ENCODE measurements at regions not wholly inside any gene's neighbourhood (a gene's known extent, or its start where the extent isn't known, plus 50 kb on each side); places are given as distances from the start of the nearest gene placed in this dataset.

DNA sequence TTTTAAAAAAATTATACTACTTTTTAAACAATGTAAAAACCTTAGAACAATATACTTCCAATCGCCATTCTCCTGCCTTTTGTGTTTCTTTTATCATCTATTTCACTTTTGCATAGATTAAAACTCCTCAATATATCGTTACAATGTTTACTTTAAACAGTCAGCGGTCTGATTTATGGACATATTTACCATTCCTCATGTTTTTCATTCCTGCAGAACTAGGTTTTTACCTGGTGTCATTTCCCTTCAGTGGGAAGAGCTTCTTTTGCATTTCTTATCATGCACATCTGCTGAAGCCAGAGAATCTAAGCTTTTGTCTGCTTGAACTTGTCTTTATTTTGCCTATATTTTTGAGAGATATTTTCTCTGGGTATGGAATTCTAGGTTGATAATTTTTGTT, 277.4 kb upstream of the PLXNA2 start:
- TF ChIP-seq JUND (IDR thresholded peaks at IDR 0.05; ENCODE audit: low read depth) = no peak
- in situ Hi-C loops (cut with HindIII; ENCODE audit: low pct_unique_long_range_greater_than_20kb, low sequenced_read_pairs) = no loop called here
- DNase-seq (ENCODE audit: low read depth in 1 of 2, low spot score in 1 of 2) = no peak

DNA sequence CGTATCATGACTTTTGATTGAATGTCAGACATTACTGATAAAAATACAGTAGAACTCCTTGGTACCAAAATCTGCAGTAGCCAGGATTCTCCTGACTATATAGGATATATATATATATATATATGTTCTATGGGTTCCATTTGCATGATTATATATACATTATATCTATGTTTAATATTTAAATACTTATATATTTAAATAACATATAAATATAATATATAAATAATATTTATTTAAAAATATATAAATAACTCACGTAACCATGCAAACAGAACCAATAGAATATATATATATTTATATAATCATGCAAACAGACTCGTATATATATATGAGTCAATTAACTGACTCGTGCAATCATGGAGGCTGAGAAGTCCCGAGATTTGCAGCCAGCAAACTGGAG, 278.8 kb upstream of the PLXNA2 start:
- no peak for DNase-seq (ENCODE audit: low read depth in 1 of 2, low spot score in 1 of 2)
- in situ Hi-C loops (cut with HindIII; ENCODE audit: low pct_unique_long_range_greater_than_20kb, low sequenced_read_pairs) = no loop called here
- no peak for TF ChIP-seq JUND (IDR thresholded peaks at IDR 0.05; ENCODE audit: low read depth)

DNA sequence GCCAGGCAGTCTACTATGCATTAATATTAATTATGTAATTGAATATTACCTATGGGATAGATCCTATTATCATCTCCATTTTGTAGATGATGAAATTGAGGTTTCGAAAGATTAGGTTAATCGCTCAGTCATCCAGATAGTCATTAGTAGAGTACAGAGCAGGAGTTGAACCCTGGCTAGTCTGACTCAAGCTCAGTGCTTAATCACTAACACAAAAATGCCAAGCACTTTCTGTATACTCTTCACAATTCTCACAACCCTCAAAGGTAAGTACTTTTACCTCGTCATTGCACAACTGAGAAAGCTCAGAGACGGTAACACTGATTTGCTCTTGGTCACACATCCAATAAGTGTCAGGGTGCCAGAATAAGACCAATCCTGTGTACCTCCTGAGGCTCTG, 280.2 kb upstream of the PLXNA2 start:
- no peak for DNase-seq (ENCODE audit: low read depth in 1 of 2, low spot score in 1 of 2)
- TF ChIP-seq JUND (IDR thresholded peaks at IDR 0.05; ENCODE audit: low read depth) = no peak
- in situ Hi-C loops (cut with HindIII; ENCODE audit: low pct_unique_long_range_greater_than_20kb, low sequenced_read_pairs) = no loop called here

DNA sequence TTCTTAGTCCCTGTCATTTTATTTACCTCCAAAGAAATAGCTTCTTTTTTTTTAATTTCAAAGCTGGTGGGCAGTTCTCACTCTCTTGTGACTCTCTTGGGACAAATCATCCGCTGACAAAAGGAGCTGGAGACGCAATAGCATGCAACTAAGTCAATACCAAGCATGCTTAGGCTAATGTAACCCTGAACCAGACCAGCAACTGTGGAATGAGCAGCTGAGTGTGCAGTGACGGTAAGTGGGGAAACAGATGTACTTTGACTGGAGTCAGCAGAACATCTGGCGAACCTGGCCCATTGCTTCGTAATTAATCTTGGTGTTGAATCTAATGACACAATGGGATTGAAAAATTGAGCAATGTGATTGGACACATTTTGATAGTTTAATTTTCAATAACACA, 280.7 kb upstream of the PLXNA2 start:
- in situ Hi-C loops (cut with HindIII; ENCODE audit: low pct_unique_long_range_greater_than_20kb, low sequenced_read_pairs) = no loop called here
- DNase-seq (ENCODE audit: low read depth in 1 of 2, low spot score in 1 of 2) = no peak
- no peak for TF ChIP-seq JUND (IDR thresholded peaks at IDR 0.05; ENCODE audit: low read depth)

DNA sequence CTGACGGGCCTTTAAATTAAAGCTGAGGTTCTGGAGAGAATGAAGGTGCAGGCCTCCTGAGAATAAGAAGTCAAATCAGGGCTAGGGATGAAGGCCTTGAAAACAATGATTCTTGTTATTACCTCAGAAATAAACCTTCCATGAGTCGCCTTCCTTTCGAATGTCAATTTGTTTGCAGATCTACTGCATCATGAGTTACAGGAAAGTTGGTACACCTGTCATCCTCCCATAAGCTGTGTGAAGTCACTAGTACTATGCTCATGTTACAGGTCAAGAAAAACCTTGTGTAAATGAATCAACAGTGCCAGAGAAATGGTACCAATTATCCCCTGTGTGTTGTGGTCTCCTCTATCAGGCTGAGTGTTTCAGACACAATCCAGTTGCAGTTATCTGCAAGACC, 281.2 kb upstream of the PLXNA2 start:
- in situ Hi-C loops (cut with HindIII; ENCODE audit: low pct_unique_long_range_greater_than_20kb, low sequenced_read_pairs) = no loop called here
- TF ChIP-seq JUND (IDR thresholded peaks at IDR 0.05; ENCODE audit: low read depth) = no peak
- DNase-seq (ENCODE audit: low read depth in 1 of 2, low spot score in 1 of 2) = no peak

DNA sequence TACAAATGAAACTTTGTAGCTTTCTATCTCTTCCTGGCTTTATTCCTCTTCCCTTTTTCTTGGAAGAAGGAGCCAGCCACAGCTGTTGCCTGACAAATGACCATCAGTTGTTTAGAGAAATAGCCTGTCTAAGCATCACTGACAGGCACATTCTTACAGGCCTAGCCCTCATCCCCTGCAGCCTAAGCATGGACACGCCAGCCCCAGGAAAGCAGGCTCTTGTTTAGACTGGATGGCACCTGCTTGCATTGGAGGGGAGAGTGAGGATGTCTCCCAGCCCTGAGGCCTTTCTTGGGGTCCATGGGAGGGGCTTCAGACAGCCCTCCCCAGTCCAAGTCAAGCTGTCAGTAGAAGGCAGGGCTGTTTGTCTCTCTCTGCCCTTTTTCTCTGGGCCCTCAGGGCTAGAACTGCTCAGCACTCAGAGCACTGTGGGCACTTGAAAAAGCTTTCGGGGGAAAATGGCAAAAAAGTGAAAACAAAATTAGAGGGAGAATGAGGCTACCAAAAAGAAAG, 282.5 kb upstream of the PLXNA2 start:
- TF ChIP-seq JUND (IDR thresholded peaks at IDR 0.05; ENCODE audit: low read depth) = no peak
- DNase-seq (ENCODE audit: low read depth in 1 of 2, low spot score in 1 of 2) = no peak
- in situ Hi-C loops (cut with HindIII; ENCODE audit: low pct_unique_long_range_greater_than_20kb, low sequenced_read_pairs) = no loop called here

DNA sequence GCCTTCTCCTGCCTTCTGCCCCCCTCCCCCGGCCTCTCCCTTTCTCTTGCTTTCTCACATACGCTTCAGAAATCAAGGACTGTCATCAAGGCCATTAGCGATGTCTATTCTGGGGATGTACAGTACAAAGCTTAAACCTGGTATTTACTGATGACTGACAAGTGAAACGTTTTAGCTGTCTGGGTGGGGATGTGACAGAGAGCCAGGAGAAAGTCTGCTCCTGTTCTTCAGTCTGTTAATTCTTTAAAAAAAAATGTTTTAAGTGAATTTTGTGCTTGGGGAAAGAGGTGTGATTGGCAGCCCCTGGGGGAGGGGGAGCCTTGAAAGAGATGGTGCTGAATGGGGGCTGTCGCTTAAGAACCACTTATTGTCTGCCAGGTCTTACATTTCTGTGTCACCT, 283.0 kb upstream of the PLXNA2 start:
- no peak for TF ChIP-seq JUND (IDR thresholded peaks at IDR 0.05; ENCODE audit: low read depth)
- no peak for DNase-seq (ENCODE audit: low read depth in 1 of 2, low spot score in 1 of 2)
- in situ Hi-C loops (cut with HindIII; ENCODE audit: low pct_unique_long_range_greater_than_20kb, low sequenced_read_pairs) = no loop called here

DNA sequence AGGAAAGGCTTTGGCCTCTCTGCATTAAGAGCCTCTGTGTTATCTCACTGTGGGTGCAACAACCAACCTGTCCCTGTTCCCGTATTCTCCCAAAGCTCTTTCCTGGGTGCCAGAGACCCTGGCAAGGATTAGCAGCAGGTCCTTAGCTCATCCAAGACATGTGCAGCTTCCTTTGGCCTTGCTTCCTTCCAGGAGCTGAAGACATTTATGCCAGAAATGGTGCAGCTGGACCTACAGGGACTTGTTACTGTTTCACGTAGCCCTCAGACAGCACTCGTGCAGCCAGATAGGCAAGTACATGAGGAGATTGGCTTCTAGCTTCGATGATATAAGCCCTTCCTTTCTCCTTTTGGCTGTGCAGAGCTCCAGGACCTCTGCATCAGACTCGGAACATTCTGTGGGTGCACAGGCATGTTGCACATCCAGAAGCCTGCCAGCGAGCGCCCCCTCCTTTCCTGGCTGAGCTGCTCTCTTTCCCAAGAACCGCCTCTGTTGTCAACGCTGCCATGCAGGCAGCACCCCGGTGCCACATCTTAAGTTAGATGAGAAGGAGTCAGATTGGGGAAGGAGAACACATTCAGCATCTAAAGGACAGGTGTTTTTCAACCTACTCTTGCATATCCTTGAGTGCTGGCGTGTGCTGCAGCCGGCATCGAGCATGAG, 284.5 kb upstream of the PLXNA2 start:
- in situ Hi-C loops (cut with HindIII; ENCODE audit: low pct_unique_long_range_greater_than_20kb, low sequenced_read_pairs) = no loop called here
- no peak for TF ChIP-seq JUND (IDR thresholded peaks at IDR 0.05; ENCODE audit: low read depth)
- DNase-seq (ENCODE audit: low read depth in 1 of 2, low spot score in 1 of 2) = no peak

DNA sequence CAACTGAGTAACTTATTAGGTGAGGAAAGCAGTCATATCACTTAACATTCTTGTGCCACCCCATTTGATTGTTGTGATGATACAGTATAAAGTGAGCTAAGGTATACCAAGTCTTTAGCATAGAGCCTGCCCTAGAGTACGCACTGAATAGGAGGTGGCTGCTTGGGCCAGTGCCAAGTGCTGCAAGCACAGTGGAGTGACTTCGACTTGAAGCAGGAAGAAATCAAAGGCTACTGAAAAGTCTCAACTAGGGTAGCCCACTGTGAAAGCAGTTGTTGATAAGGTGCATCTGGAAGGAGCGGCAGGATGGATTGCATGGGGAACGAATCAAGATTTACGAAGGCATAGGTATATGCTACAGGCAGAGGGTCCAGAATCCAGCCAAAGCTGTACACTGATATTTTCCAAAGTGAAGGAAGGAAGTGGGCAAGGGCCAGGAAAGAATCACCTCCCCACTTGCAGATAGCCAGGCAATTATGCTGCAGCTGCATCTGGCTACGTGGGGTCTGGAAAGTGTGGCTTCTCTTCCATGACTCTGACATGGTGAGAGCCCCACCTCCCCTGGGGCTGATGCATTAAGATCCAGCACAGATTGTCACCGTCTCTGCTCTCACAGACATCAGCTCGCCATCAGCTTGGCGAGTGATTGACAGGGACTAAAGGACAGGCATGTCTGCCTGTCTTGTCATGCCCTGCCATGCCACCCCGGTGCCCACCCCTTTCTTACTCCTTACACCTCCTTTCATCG, 287.0 kb upstream of the PLXNA2 start:
- DNase-seq (ENCODE audit: low read depth in 1 of 2, low spot score in 1 of 2) = no peak
- in situ Hi-C loops (cut with HindIII; ENCODE audit: low pct_unique_long_range_greater_than_20kb, low sequenced_read_pairs) = no loop called here
- TF ChIP-seq JUND (IDR thresholded peaks at IDR 0.05; ENCODE audit: low read depth) = no peak

DNA sequence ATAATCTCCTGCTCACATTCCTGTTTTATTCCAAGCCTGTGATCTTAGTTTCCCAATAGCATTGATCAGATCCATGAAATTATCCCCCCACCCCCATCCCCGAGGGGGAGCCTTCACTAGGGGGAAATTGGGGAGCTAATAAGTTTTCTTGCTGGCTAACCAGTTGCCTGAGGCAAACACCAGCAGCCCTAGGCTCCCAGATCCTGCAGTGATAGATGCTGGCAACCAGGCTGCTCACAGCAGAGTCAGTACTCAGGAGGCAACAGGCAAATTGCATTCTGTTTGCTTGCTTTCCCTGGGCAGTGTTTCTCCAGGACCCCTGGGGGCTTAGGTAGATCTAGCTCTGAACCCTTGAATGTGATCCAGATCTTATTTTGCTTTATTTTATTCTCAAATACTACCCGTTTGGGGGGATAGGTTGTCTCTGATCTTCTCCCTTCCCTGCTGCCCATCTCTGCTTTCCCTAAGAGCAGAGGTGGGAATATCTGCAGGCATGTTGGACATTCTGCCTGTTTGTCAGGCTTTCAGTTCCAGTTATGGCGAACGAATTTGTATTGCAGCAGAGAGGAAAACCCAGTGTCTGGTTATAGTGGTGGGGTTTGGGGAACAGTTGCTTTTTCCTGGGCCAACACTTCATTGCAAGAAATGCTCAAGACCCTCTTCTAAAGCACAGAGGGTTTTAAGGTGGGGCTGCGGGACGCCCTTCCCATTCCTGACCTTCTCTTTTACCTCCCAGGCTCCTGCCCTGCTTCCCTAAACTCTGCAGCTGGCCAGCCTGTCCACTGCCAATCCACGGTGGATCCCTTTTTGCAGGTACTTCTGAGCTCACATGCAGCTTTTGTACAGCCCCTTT, 289.8 kb upstream of the PLXNA2 start:
- in situ Hi-C loops (cut with HindIII; ENCODE audit: low pct_unique_long_range_greater_than_20kb, low sequenced_read_pairs) = no loop called here

DNA sequence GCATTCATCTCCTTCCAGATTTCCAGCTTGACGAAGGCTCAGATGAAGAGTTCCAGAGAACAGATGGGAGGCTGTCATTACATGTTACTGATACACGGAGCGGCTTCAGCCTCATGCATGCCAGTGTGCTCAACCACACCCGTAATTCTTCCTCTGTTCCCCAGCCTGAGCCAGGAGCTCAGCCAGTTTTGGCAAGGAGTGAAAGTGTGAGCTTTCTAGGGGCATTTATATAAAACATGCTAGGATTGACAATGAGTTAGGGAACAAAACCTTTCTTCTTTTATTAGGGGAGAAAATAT, 290.4 kb upstream of the PLXNA2 start:
- no peak for DNase-seq (ENCODE audit: low read depth in 1 of 2, low spot score in 1 of 2)
- TF ChIP-seq JUND (IDR thresholded peaks at IDR 0.05; ENCODE audit: low read depth) = no peak
- in situ Hi-C loops (cut with HindIII; ENCODE audit: low pct_unique_long_range_greater_than_20kb, low sequenced_read_pairs) = no loop called here

More for the DNA sequence above, 289.8 kb upstream of the PLXNA2 start:
- DNase-seq (ENCODE audit: low read depth in 1 of 2, low spot score in 1 of 2) = no peak
- no peak for TF ChIP-seq JUND (IDR thresholded peaks at IDR 0.05; ENCODE audit: low read depth)

DNA sequence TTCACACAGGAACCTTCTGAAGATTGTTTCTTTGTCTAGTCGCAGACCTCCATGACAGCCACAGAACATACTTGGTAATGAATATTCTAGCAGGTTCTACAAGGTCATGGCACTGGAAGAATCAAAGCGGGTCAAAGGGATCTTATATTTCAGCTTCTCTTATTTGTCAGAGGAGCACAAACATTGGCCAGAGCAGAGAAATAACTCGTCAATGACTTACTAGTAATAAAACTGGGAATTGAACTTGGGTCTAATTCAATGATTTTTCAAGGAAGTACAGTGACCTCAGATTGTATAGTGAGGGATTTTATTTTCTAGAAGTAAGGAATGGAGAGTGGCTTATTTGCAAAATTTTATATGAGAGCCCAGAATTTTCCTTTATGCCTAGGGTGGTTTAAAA, 290.8 kb upstream of the PLXNA2 start:
- in situ Hi-C loops (cut with HindIII; ENCODE audit: low pct_unique_long_range_greater_than_20kb, low sequenced_read_pairs) = no loop called here
- DNase-seq (ENCODE audit: low read depth in 1 of 2, low spot score in 1 of 2) = no peak
- no peak for TF ChIP-seq JUND (IDR thresholded peaks at IDR 0.05; ENCODE audit: low read depth)

DNA sequence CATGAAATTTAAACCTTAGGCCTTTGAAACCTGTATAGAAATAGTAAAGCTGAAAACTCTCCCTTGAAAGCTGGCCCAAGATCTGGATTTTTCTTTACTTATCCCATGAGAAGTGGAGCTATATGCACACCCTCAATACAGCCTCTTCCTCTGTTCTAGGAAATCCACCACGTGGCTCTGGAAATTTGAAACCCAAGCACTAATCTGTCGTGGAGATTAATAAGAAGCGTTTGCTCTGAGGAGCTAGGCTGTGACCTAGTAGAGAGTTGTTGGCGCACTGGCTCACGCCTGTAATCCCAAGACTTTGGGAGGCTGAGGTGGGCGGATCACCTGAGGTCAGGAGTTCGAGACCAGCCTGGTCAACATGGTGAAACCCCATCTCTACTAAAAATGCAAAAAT, 291.3 kb upstream of the PLXNA2 start:
- in situ Hi-C loops (cut with HindIII; ENCODE audit: low pct_unique_long_range_greater_than_20kb, low sequenced_read_pairs) = no loop called here
- no peak for DNase-seq (ENCODE audit: low read depth in 1 of 2, low spot score in 1 of 2)
- TF ChIP-seq JUND (IDR thresholded peaks at IDR 0.05; ENCODE audit: low read depth) = no peak
